Amygdala (tissue), 56 donors: ENCODE measurements at regions not wholly inside any gene's neighbourhood (a gene's known extent, or its start where the extent isn't known, plus 50 kb on each side); places are given as distances from the start of the nearest gene placed in this dataset.

Source experiments
- DNase-seq, 56 donors: peaks; one replicate each; lab custom pipeline; 2025; lab: John Stamatoyannopoulos, UW

GRCh38 chr10:113285305-113285704 lies 267.5 kb upstream of the HABP2 start:
- DNase-seq = no peak

GRCh38 chr10:113287592-113287991 lies 265.3 kb upstream of the HABP2 start:
- no peak for DNase-seq

- no peak for DNase-seq
Observed at GRCh38 chr10:113290137-113290536, 262.7 kb upstream of the HABP2 start.

- no peak for DNase-seq
Observed at GRCh38 chr10:113291413-113291812, 261.4 kb upstream of the HABP2 start.

- DNase-seq = no peak
Observed at GRCh38 chr10:113292086-113292485, 260.8 kb upstream of the HABP2 start.

- no peak for DNase-seq
Observed at GRCh38 chr10:113292743-113293142, 260.1 kb upstream of the HABP2 start.

- DNase-seq = no peak
Observed at GRCh38 chr10:113293167-113293566, 259.7 kb upstream of the HABP2 start.

- peak in 18 of 56 donors; percentile 5 to 54 (median 29) for DNase-seq
Observed at GRCh38 chr10:113294868-113295267, 258.0 kb upstream of the HABP2 start.

- DNase-seq = no peak
Observed at GRCh38 chr10:113297226-113297625, 255.6 kb upstream of the HABP2 start.

- DNase-seq = no peak
Observed at GRCh38 chr10:113298616-113299015, 254.2 kb upstream of the HABP2 start.

GRCh38 chr10:113300201-113300600 lies 252.7 kb upstream of the HABP2 start:
- DNase-seq = no peak

- no peak for DNase-seq
Observed at GRCh38 chr10:113300617-113301016, 252.2 kb upstream of the HABP2 start.

- no peak for DNase-seq
Observed at GRCh38 chr10:113301342-113301984, 251.4 kb upstream of the HABP2 start.

GRCh38 chr10:113302062-113302461 lies 250.8 kb upstream of the HABP2 start:
- DNase-seq = no peak

- no peak for DNase-seq
Observed at GRCh38 chr10:113303544-113304146, 249.2 kb upstream of the HABP2 start.

- DNase-seq = no peak
Observed at GRCh38 chr10:113304726-113305125, 248.1 kb upstream of the HABP2 start.

- no peak for DNase-seq
Observed at GRCh38 chr10:113305871-113306270, 247.0 kb upstream of the HABP2 start.

- peak in 13 of 56 donors; percentile 6 to 60 (median 34) for DNase-seq
Observed at GRCh38 chr10:113309791-113310190, 243.1 kb upstream of the HABP2 start.

- no peak for DNase-seq
Observed at GRCh38 chr10:113310347-113310746, 242.5 kb upstream of the HABP2 start.

- no peak for DNase-seq
Observed at GRCh38 chr10:113313048-113313602, 239.7 kb upstream of the HABP2 start.

- DNase-seq = no peak
Observed at GRCh38 chr10:113313722-113314121, 239.1 kb upstream of the HABP2 start.

GRCh38 chr10:113316506-113316905 lies 236.3 kb upstream of the HABP2 start:
- DNase-seq = no peak
